Caco-2 (cell line): ENCODE measurements at regions not wholly inside any gene's neighbourhood (a gene's known extent, or its start where the extent isn't known, plus 50 kb on each side); places are given as distances from the start of the nearest gene placed in this dataset.

ENCODE experiments used
- BruUV-seq: library from RNA; stranded (reverse); fragments of 400-500 nt; replicated peaks from 2 replicates; lab custom pipeline; 2021; lab: Mats Ljungman, UMichigan
- CTCF ChIA-PET: fragments of 300-600 bp; sonication (Branson Sonifier 250); formaldehyde crosslinking; loops from one replicate; lab custom pipeline; 2022; ENCODE audit warnings: antibody characterized with exemption; lab: Charles Lee
- POLR2A ChIA-PET: fragments of 300-600 bp; sonication (Branson Sonifier 250); formaldehyde crosslinking; loops from one replicate; lab custom pipeline; 2022; ENCODE audit warnings: antibody characterized with exemption; lab: Charles Lee
- DNase-seq, 2 experiments: peaks; one replicate each; pipeline versions ENCODE4 v3.0.0 to v3.0.0-alpha.2; 2020 to 2022
- H3K27me3 ChIP-seq: replicated peaks from 2 replicates; pipeline ENCODE4 v1.6.0; 2011; ENCODE audit warnings: low read length; ENCODE audit not compliant: control insufficient read depth, insufficient read depth
- H3K36me3 ChIP-seq: 2 replicates; pipeline ENCODE4 v1.5.1; 2011; ENCODE audit warnings: low read length; ENCODE audit not compliant: control insufficient read depth, insufficient read depth
- H3K4me1 ChIP-seq: fragments of 250-450 bp; sonication (Bioruptor Pico); 2 replicates; pipeline ENCODE4 v1.5.1; 2020; ENCODE audit warnings: mild to moderate bottlenecking
- H3K4me3 ChIP-seq: 2 replicates; pipeline ENCODE4 v1.5.1; 2011; ENCODE audit warnings: low read depth, mild to moderate bottlenecking, control low read depth, low read length
- H3K9me3 ChIP-seq: fragments of 250-450 bp; sonication (Bioruptor Pico); 2 replicates; pipeline ENCODE4 v1.5.1; 2020; ENCODE audit warnings: mild to moderate bottlenecking, moderate library complexity
- H3K27ac Mint-ChIP-seq: one replicate; pipeline ENCODE4 v1.8.0; 2022; ENCODE audit warnings: mixed read lengths; ENCODE audit not compliant: unreplicated experiment
- H3K27me3 Mint-ChIP-seq: one replicate; pipeline ENCODE4 v1.8.0; 2022; ENCODE audit warnings: mixed read lengths; ENCODE audit not compliant: insufficient read depth, unreplicated experiment
- H3K36me3 Mint-ChIP-seq: one replicate; pipeline ENCODE4 v1.8.0; 2022; ENCODE audit warnings: mild to moderate bottlenecking, mixed read lengths; ENCODE audit not compliant: insufficient read depth, unreplicated experiment
- H3K4me1 Mint-ChIP-seq: one replicate; pipeline ENCODE4 v1.8.0; 2022; ENCODE audit warnings: low read depth, mixed read lengths; ENCODE audit not compliant: unreplicated experiment
- H3K4me3 Mint-ChIP-seq: one replicate; pipeline ENCODE4 v1.8.0; 2022; ENCODE audit warnings: mild to moderate bottlenecking, moderate library complexity, mixed read lengths; ENCODE audit not compliant: unreplicated experiment
- H3K9me3 Mint-ChIP-seq: one replicate; pipeline ENCODE4 v1.8.0; 2022; ENCODE audit warnings: mixed read lengths; ENCODE audit not compliant: unreplicated experiment
- CTCF ChIP-seq, 2 experiments: fragments of 200-600 bp in 1 of 2; IDR thresholded peaks; 1 replicate in 1 of 2; 2 replicates in 1 of 2; pipeline versions ENCODE4 v1.5.1 to v1.8.0; 2011 to 2022; ENCODE audit warnings: antibody characterized with exemption in 1 of 2, control low read depth in 1 of 2, inconsistent platforms in 1 of 2, low read depth in 1 of 2, low read length in 1 of 2, mild to moderate bottlenecking in 1 of 2, moderate library complexity in 1 of 2; ENCODE audit not compliant: insufficient read depth in 1 of 2, severe bottlenecking in 1 of 2, unreplicated experiment in 1 of 2
- intact Hi-C: fragments of 100-400 bp; cut with micrococcal nuclease; formaldehyde crosslinking; loops from one replicate; pipeline ENCODE4 v1.10.0; 2022; ENCODE audit not compliant: unreplicated experiment

DNA sequence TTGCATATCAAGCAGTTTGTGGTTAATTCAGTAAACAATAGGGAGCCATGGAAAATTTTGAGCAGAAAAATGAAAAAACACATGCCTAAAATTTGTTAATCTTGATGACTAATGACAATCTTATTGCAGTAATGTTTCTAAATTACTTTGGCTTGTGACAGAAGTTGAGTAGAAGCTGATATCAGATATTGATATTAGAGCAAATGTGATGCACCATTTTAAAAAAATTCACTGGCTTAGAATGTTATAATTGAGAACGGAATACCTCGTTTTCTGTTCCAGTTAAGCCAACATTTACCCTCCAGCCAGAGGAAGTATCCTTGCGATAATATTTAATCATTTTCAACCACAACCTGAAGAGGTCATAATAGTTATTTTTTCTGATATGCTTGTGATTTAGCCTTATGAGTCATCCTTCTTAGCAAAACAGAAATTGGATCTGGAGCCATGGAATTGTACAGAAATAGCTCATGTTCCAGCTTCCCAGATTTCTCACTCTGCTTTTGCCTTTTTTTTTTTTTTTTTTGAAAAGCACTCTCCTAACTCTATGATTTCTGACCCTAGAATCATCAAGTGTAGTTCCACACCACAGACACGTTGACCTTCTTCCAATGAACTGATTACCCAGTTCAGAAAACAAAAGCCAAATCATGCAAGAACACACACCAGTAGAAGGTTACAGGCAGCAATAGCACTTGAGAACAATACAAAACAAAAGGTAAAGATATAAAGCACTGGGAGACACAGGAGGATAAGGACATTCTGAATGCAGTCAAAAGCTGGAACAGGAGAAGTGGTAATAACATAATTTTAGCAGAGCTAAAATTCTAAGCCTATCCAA lies 96.8 kb upstream of the PHYHIPL start:
- ChIA-PET CTCF (no interaction called here), POLR2A (no interaction called here)
- no peaks in the 10 kb centered on the region for H3K36me3 ChIP-seq
- Mint-ChIP-seq H3K27ac (peak overlapping the region; percentile 34), H3K4me3 (no peak overlapping the region), H3K36me3 (no peaks in the 10 kb centered on the region), H3K4me1 (peaks cover 19% of the 10 kb centered on the region), H3K27me3 (no peaks in the 10 kb centered on the region), H3K9me3 (no peaks in the 10 kb centered on the region)
- no peak for DNase-seq
- H3K27me3 ChIP-seq: no peaks in the 10 kb centered on the region
- intact Hi-C loops: no loop called here
- H3K4me3 ChIP-seq: no peak overlapping the region
- H3K9me3 ChIP-seq: no peaks in the 10 kb centered on the region
- no peak for TF ChIP-seq CTCF (IDR thresholded peaks at IDR 0.05; ENCODE audit: insufficient read depth in 1 of 2, low read depth in 1 of 2, low read length in 1 of 2, severe bottlenecking in 1 of 2, unreplicated experiment in 1 of 2)
- no TSS peak for BruUV-seq
- H3K4me1 ChIP-seq: peaks cover 25% of the 10 kb centered on the region

- H3K4me3 Mint-ChIP-seq: no peak overlapping the region
- TF ChIP-seq CTCF (IDR thresholded peaks at IDR 0.05; ENCODE audit: insufficient read depth in 1 of 2, low read depth in 1 of 2, low read length in 1 of 2, severe bottlenecking in 1 of 2, unreplicated experiment in 1 of 2): no peak
- peaks cover 16% of the 10 kb centered on the region for H3K4me1 ChIP-seq
- peaks cover 19% of the 10 kb centered on the region for H3K4me1 Mint-ChIP-seq
- no peaks in the 10 kb centered on the region for H3K27me3 ChIP-seq
- H3K27me3 Mint-ChIP-seq: no peaks in the 10 kb centered on the region
- CTCF ChIA-PET: no interaction called here
- no peak overlapping the region for H3K27ac Mint-ChIP-seq
- H3K9me3 Mint-ChIP-seq: no peaks in the 10 kb centered on the region
- no peaks in the 10 kb centered on the region for H3K9me3 ChIP-seq
- no peaks in the 10 kb centered on the region for H3K36me3 Mint-ChIP-seq
- intact Hi-C loops: no loop called here
- DNase-seq: no peak
- H3K36me3 ChIP-seq: no peaks in the 10 kb centered on the region
- H3K4me3 ChIP-seq: no peak overlapping the region
- POLR2A ChIA-PET: no interaction called here
- no TSS peak for BruUV-seq
Measured at GRCh38 chr10:59082249-59082648, 94.2 kb upstream of the PHYHIPL start.

DNA sequence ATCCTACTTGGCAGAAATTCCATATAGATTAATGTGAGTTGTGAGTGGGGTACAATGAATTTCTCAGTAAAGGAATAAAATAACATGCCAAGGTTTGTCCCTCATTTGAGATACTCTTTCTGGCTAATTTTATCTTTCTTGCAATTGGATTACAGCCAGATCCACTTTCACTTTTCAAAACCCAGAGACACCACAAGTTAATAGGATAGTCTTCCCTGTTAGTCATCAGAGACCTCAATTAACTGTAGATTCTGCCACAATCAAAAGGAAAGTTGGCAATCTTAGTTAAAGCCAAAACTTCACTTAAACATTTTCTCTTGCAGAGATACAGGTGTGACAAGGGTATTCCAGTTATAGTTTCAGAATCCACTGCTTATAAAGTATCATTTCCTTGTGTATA lies 91.4 kb upstream of the PHYHIPL start:
- CTCF ChIA-PET: no interaction called here
- H3K4me1 Mint-ChIP-seq: peaks cover 13% of the 10 kb centered on the region
- H3K27ac Mint-ChIP-seq: no peak overlapping the region
- no peaks in the 10 kb centered on the region for H3K36me3 Mint-ChIP-seq
- Histone ChIP-seq H3K27me3 (no peaks in the 10 kb centered on the region), H3K4me1 (peaks cover 8% of the 10 kb centered on the region; the same call in 1 of the 2 replicates), H3K9me3 (no peaks in the 10 kb centered on the region), H3K36me3 (no peaks in the 10 kb centered on the region), H3K4me3 (no peak overlapping the region)
- TF ChIP-seq CTCF (IDR thresholded peaks at IDR 0.05; ENCODE audit: insufficient read depth in 1 of 2, low read depth in 1 of 2, low read length in 1 of 2, severe bottlenecking in 1 of 2, unreplicated experiment in 1 of 2): no peak
- BruUV-seq: no TSS peak
- no peak for DNase-seq
- H3K9me3 Mint-ChIP-seq: no peaks in the 10 kb centered on the region
- POLR2A ChIA-PET: no interaction called here
- H3K27me3 Mint-ChIP-seq: no peaks in the 10 kb centered on the region
- intact Hi-C loops: no loop called here
- H3K4me3 Mint-ChIP-seq: no peak overlapping the region
